A549 (cell line): ENCODE measurements at regions not wholly inside any gene's neighbourhood (a gene's known extent, or its start where the extent isn't known, plus 50 kb on each side); places are given as distances from the start of the nearest gene placed in this dataset.

Source experiments
- ATAC-seq, 2 experiments: fragments of 200-7000 bp in 1 of 2; fragments of >200 bp in 1 of 2; cut with Nextera tagmentation in 1 of 2; cut with Tn5 transposase in 1 of 2; 3 replicates each; pipeline versions ENCODE4 v1.8.0 to v1.9.1; 2018 to 2020; ENCODE audit warnings: mild to moderate bottlenecking in 1 of 2, moderate library complexity in 1 of 2
- CTCF ChIA-PET: fragments of 300-600 bp; sonication (Branson Sonifier 250); formaldehyde crosslinking; extraction: SDS; loops from one replicate; lab custom pipeline; 2021; ENCODE audit warnings: antibody characterized with exemption, inconsistent platforms; lab: Yijun Ruan, JAX
- POLR2A ChIA-PET: fragments of 350-600 bp; formaldehyde crosslinking; extraction: SDS; loops from one replicate; lab custom pipeline; 2021; ENCODE audit warnings: antibody characterized with exemption, inconsistent platforms; lab: Yijun Ruan, JAX
- DNase-seq, 2 experiments: peaks; one replicate each; pipeline versions ENCODE4 v3.0.0 to v3.0.0-alpha.2; 2011 to 2016; ENCODE audit warnings: low read depth in 1 of 2, low spot score in 1 of 2
- FAIRE-seq: peaks from 2 replicates; lab custom pipeline; 2011; peaks lifted over from hg19 to GRCh38; lab: Jason Lieb, UNC
- H3K27ac ChIP-seq, 2 experiments: fragments of >200 bp; sonication (Bioruptor Twin); formaldehyde crosslinking; 3 replicates each; pipeline ENCODE4 v1.5.1; 2016 to 2017
- H3K4me1 ChIP-seq: fragments of >200 bp; sonication (Bioruptor Twin); formaldehyde crosslinking; 3 replicates; pipeline ENCODE4 v1.6.1; 2016
- H3K4me2 ChIP-seq: fragments of >200 bp; sonication (Bioruptor Twin); formaldehyde crosslinking; 3 replicates; pipeline ENCODE4 v1.6.1; 2016
- H3K4me3 ChIP-seq: fragments of >200 bp; sonication (Bioruptor Twin); formaldehyde crosslinking; 3 replicates; pipeline ENCODE4 v1.5.1; 2016
- H3K9me3 ChIP-seq: fragments of >200 bp; sonication (Bioruptor Twin); formaldehyde crosslinking; 3 replicates; pipeline ENCODE4 v1.6.1; 2016
- CEBPB ChIP-seq, 2 experiments: fragments of >200 bp in 1 of 2; sonication (Bioruptor Twin) in 1 of 2; formaldehyde crosslinking in 1 of 2; IDR thresholded peaks; 2 replicates each; pipeline ENCODE4 v1.6.1; 2012 to 2016
- CHD2 ChIP-seq: fragments of 150-350 bp; IDR thresholded peaks from 2 replicates; pipeline ENCODE4 v1.6.1; 2014; ENCODE audit warnings: low read length; ENCODE audit not compliant: partially characterized antibody
- FOSB ChIP-seq: fragments of 250-450 bp; sonication (Bioruptor Pico); IDR thresholded peaks from 2 replicates; pipeline ENCODE4 v1.5.0; 2020; ENCODE audit warnings: mild to moderate bottlenecking, moderate library complexity
- FOXS1 ChIP-seq: fragments of 250-450 bp; sonication (Bioruptor Pico); IDR thresholded peaks from 2 replicates; pipeline ENCODE4 v1.5.0; 2020; ENCODE audit warnings: mild to moderate bottlenecking, moderate library complexity
- HDAC2 ChIP-seq: fragments of 200-600 bp; sonication (generic); IDR thresholded peaks from 2 replicates; pipeline ENCODE4 v1.6.1; 2016
- HEYL ChIP-seq: fragments of 250-450 bp; sonication (Bioruptor Pico); IDR thresholded peaks from 2 replicates; pipeline ENCODE4 v1.8.0; 2021; ENCODE audit warnings: mild to moderate bottlenecking, moderate library complexity
- KDM1A ChIP-seq: fragments of 200-600 bp; sonication (generic); IDR thresholded peaks from 2 replicates; pipeline ENCODE4 v1.6.1; 2016; ENCODE audit warnings: low read depth, mild to moderate bottlenecking
- NR3C1 ChIP-seq: fragments of >200 bp; sonication (Bioruptor Twin); formaldehyde crosslinking; IDR thresholded peaks from 3 replicates; pipeline ENCODE4 v1.6.1; 2017
- POLR2A ChIP-seq: IDR thresholded peaks from 2 replicates; pipeline ENCODE4 v1.6.1; 2012; ENCODE audit warnings: mild to moderate bottlenecking, low read length
- POLR2AphosphoS2 ChIP-seq: conservative IDR thresholded peaks from 2 replicates; pipeline ENCODE4 v1.6.1; 2012; ENCODE audit warnings: low read length, improper control_type of control experiment, inconsistent platforms
- SMC3 ChIP-seq: fragments of >200 bp; sonication (Bioruptor Twin); formaldehyde crosslinking; IDR thresholded peaks from 3 replicates; pipeline ENCODE4 v1.6.1; 2018; ENCODE audit warnings: inconsistent platforms
- SREBF2 ChIP-seq: fragments of 450-650 bp; IDR thresholded peaks from 2 replicates; pipeline ENCODE4 v1.6.1; 2014; ENCODE audit warnings: mild to moderate bottlenecking, moderate library complexity
- WGBS: methylation state at CpG from one replicate; pipeline ENCODE4 v1.1.6; 2017; ENCODE audit errors: missing lambda C conversion rate; 5-methylcytosine and 5-hydroxymethylcytosine counted together
- TF ChIP-seq, protein P1 (sequence below): fragments of 250-450 bp; sonication (Bioruptor Pico); IDR thresholded peaks from 2 replicates; pipeline ENCODE4 v1.5.0; 2020; ENCODE audit warnings: low read depth, mild to moderate bottlenecking, moderate library complexity
- TF ChIP-seq, protein P2 (sequence below): fragments of >200 bp; sonication (Bioruptor Twin); formaldehyde crosslinking; IDR thresholded peaks from 3 replicates; pipeline ENCODE4 v1.5.1; 2016
- TF ChIP-seq, protein P3 (sequence below): fragments of 200-600 bp; sonication (generic); IDR thresholded peaks from 2 replicates; pipeline ENCODE4 v1.6.1; 2016; ENCODE audit warnings: antibody characterized with exemption, mild to moderate bottlenecking, moderate library complexity
- TF ChIP-seq, protein P4 (sequence below): fragments of >200 bp; sonication (Bioruptor Twin); formaldehyde crosslinking; IDR thresholded peaks from 2 replicates; pipeline ENCODE4 v1.6.1; 2016

DNA sequence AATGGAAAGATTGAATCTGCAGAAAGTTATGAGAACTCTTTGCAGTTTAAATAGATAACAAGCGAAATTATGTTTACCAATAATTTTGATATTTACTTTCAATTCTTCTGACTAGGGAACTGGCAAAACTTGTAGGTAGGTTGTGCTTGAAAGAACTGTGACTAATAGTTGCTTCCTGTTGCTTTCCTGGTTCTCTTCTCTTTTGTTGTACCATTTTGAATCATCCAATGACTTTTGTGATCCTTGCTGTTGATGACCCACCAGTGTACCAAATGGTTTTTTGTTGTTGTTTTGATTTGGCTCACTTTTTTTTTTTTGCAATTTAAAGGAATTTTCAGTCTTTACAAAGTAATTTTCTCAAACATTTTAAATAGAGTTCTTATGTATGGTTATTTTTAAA lies 64.9 kb upstream of the DCBLD2 start:
- DNase-seq: no peak
- H3K27ac ChIP-seq: peak overlapping the region; percentile 96 to 97

DNA sequence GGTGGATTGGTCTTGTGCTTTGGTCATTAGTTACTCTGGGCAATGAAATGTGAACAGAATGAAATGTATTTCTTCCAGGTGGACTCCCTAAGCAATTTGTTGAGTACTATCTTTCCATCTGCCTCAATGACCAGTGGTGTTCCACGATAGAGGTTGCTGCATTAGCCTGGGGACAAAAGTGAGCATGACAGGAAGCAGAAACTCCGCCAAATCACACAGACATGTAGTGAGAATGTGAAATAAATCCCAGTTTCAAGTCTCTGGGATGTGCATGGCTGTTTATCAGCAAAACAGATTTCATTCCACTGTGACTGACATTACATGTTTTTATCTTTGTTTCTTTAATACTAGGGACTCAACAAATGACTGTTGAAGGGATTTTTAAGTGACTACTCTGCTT lies 63.3 kb upstream of the DCBLD2 start:
- peaks cover 76% of the 10 kb centered on the region for H3K4me1 ChIP-seq
- ChIA-PET CTCF (interaction anchor here (1.0 to 2.0 kb wide), 2 partner anchors 29 to 49 kb away, joined by 3 to 7 read pairs; no protein-coding TSS in a partner anchor), POLR2A (interaction anchor here (0.7 kb wide), 1 partner anchor 71 kb away, joined by 3 read pairs; no protein-coding TSS in a partner anchor)
- 65% methylated on average over 2 of the region's 2 CpGs for WGBS
- H3K9me3 ChIP-seq: no peaks in the 10 kb centered on the region
- no peak for FAIRE-seq
- no peak for ATAC-seq
- TF ChIP-seq POLR2AphosphoS2 (no peak), CEBPB (IDR thresholded peaks at IDR 0.05) (no peak), NR3C1 (no peak), FOSB (CRISPR knock-in tag) (no peak), SMC3 (no peak), CHD2 (no peak), POLR2A (no peak), HEYL (CRISPR knock-in tag) (no peak), FOXS1 (no peak), HDAC2 (no peak), KDM1A (no peak)
- TF ChIP-seq, protein P1, sequence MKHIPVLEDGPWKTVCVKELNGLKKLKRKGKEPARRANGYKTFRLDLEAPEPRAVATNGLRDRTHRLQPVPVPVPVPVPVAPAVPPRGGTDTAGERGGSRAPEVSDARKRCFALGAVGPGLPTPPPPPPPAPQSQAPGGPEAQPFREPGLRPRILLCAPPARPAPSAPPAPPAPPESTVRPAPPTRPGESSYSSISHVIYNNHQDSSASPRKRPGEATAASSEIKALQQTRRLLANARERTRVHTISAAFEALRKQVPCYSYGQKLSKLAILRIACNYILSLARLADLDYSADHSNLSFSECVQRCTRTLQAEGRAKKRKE (CRISPR knock-in tag): no peak
- TF ChIP-seq, protein P2, sequence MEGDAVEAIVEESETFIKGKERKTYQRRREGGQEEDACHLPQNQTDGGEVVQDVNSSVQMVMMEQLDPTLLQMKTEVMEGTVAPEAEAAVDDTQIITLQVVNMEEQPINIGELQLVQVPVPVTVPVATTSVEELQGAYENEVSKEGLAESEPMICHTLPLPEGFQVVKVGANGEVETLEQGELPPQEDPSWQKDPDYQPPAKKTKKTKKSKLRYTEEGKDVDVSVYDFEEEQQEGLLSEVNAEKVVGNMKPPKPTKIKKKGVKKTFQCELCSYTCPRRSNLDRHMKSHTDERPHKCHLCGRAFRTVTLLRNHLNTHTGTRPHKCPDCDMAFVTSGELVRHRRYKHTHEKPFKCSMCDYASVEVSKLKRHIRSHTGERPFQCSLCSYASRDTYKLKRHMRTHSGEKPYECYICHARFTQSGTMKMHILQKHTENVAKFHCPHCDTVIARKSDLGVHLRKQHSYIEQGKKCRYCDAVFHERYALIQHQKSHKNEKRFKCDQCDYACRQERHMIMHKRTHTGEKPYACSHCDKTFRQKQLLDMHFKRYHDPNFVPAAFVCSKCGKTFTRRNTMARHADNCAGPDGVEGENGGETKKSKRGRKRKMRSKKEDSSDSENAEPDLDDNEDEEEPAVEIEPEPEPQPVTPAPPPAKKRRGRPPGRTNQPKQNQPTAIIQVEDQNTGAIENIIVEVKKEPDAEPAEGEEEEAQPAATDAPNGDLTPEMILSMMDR: no peak
- DNase-seq: no peak
- H3K4me2 ChIP-seq: peak overlapping the region; percentile 71
- H3K4me3 ChIP-seq: no peak overlapping the region
- H3K27ac ChIP-seq: peak overlapping the region; percentile 96 to 97

More for the DNA sequence above, 64.9 kb upstream of the DCBLD2 start:
- FAIRE-seq: no peak
- 53% methylated on average over 1 of the region's 1 CpG for WGBS
- no peak for ATAC-seq
- Histone ChIP-seq H3K4me3 (no peak overlapping the region), H3K9me3 (no peaks in the 10 kb centered on the region), H3K4me2 (peak overlapping the region; percentile 78), H3K4me1 (peaks cover 82% of the 10 kb centered on the region)
- TF ChIP-seq HEYL (CRISPR knock-in tag) (no peak), SREBF2 (no peak)
- TF ChIP-seq, protein P3, sequence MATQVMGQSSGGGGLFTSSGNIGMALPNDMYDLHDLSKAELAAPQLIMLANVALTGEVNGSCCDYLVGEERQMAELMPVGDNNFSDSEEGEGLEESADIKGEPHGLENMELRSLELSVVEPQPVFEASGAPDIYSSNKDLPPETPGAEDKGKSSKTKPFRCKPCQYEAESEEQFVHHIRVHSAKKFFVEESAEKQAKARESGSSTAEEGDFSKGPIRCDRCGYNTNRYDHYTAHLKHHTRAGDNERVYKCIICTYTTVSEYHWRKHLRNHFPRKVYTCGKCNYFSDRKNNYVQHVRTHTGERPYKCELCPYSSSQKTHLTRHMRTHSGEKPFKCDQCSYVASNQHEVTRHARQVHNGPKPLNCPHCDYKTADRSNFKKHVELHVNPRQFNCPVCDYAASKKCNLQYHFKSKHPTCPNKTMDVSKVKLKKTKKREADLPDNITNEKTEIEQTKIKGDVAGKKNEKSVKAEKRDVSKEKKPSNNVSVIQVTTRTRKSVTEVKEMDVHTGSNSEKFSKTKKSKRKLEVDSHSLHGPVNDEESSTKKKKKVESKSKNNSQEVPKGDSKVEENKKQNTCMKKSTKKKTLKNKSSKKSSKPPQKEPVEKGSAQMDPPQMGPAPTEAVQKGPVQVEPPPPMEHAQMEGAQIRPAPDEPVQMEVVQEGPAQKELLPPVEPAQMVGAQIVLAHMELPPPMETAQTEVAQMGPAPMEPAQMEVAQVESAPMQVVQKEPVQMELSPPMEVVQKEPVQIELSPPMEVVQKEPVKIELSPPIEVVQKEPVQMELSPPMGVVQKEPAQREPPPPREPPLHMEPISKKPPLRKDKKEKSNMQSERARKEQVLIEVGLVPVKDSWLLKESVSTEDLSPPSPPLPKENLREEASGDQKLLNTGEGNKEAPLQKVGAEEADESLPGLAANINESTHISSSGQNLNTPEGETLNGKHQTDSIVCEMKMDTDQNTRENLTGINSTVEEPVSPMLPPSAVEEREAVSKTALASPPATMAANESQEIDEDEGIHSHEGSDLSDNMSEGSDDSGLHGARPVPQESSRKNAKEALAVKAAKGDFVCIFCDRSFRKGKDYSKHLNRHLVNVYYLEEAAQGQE: no peak
- TF ChIP-seq, protein P4, sequence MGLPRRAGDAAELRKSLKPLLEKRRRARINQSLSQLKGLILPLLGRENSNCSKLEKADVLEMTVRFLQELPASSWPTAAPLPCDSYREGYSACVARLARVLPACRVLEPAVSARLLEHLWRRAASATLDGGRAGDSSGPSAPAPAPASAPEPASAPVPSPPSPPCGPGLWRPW: no peak
- TF ChIP-seq, protein P1 (CRISPR knock-in tag): no peak
- ChIA-PET POLR2A (interaction anchor here (0.6 to 4.9 kb wide), 15 partner anchors 12 to 80 kb away, joined by 3 to 91 read pairs (median 6); partner anchors contain the start of gene DCBLD2), CTCF (interaction anchor here (1.0 to 1.4 kb wide), 2 partner anchors 12 to 83 kb away, joined by 3 read pairs; no protein-coding TSS in a partner anchor)
